ENCODE measurements at regions not wholly inside any gene's neighbourhood (a gene's known extent, or its start where the extent isn't known, plus 50 kb on each side); places are given as distances from the start of the nearest gene placed in this dataset.

GRCh38 chr15:69976366-69976994 lies 121.2 kb downstream of the TLE3 start:
- ChIA-PET CTCF (interaction anchor here (1.2 to 1.5 kb wide), 5 partner anchors 10 to 491 kb away, joined by 3 to 6 read pairs (median 4); partner anchors contain the start of gene TLE3), POLR2A (no interaction called here)
- TF ChIP-seq CTCF (IDR thresholded peaks at IDR 0.05; ENCODE audit: control extremely low read depth, extremely low read depth, low read depth, missing control alignments), result no peak
- no peak for DNase-seq (ENCODE audit: extremely low spot score)

GRCh38 chr15:69978603-69979002 lies 119.1 kb downstream of the TLE3 start:
- no peak for TF ChIP-seq CTCF (IDR thresholded peaks at IDR 0.05; ENCODE audit: control extremely low read depth, extremely low read depth, low read depth, missing control alignments)
- ChIA-PET POLR2A (no interaction called here), CTCF (interaction anchor here (1.2 to 1.6 kb wide), 6 partner anchors 8 to 488 kb away, joined by 3 to 6 read pairs (median 4); no protein-coding TSS in a partner anchor)
- DNase-seq (ENCODE audit: extremely low spot score), result no peak

GRCh38 chr15:69979262-69979661 lies 118.5 kb downstream of the TLE3 start:
- CTCF ChIA-PET, result interaction anchor here (0.9 to 1.6 kb wide), 10 partner anchors 8 to 488 kb away, joined by 3 to 6 read pairs (median 3); no protein-coding TSS in a partner anchor
- peak; percentile 64 for TF ChIP-seq CTCF (IDR thresholded peaks at IDR 0.05; ENCODE audit: control extremely low read depth, extremely low read depth, low read depth, missing control alignments)
- POLR2A ChIA-PET, result no interaction called here
- peak; percentile 83 for DNase-seq (ENCODE audit: extremely low spot score)

GRCh38 chr15:69979783-69980182 lies 117.9 kb downstream of the TLE3 start:
- DNase-seq (ENCODE audit: extremely low spot score), result peak; percentile 78
- TF ChIP-seq CTCF (IDR thresholded peaks at IDR 0.05; ENCODE audit: control extremely low read depth, extremely low read depth, low read depth, missing control alignments), result no peak
- ChIA-PET POLR2A (no interaction called here), CTCF (interaction anchor here (0.9 to 1.6 kb wide), 10 partner anchors 9 to 487 kb away, joined by 3 to 6 read pairs (median 3); no protein-coding TSS in a partner anchor)

- POLR2A ChIA-PET, result interaction anchor here (1.4 kb wide), 1 partner anchor 117 kb away, joined by 3 read pairs; the partner anchor contains the start of gene TLE3
- CTCF ChIA-PET, result interaction anchor here (1.3 to 1.7 kb wide), 4 partner anchors 9 to 37 kb away, joined by 3 to 5 read pairs (median 3); no protein-coding TSS in a partner anchor
- TF ChIP-seq CTCF (IDR thresholded peaks at IDR 0.05; ENCODE audit: control extremely low read depth, extremely low read depth, low read depth, missing control alignments), result no peak
- peak; percentile 43 for DNase-seq (ENCODE audit: extremely low spot score)
Measured at GRCh38 chr15:69980341-69981059, 117.2 kb downstream of the TLE3 start.

GRCh38 chr15:69982037-69982436 lies 115.7 kb downstream of the TLE3 start:
- POLR2A ChIA-PET, result no interaction called here
- TF ChIP-seq CTCF (IDR thresholded peaks at IDR 0.05; ENCODE audit: control extremely low read depth, extremely low read depth, low read depth, missing control alignments), result no peak
- no peak for DNase-seq (ENCODE audit: extremely low spot score)
- CTCF ChIA-PET, result interaction anchor here (0.9 to 1.7 kb wide), 2 partner anchors 9 to 13 kb away, joined by 3 read pairs; no protein-coding TSS in a partner anchor

All from GM10248 (cell line).